Astrocyte (in vitro differentiated cells and primary cell): ENCODE measurements at regions not wholly inside any gene's neighbourhood (a gene's known extent, or its start where the extent isn't known, plus 50 kb on each side); places are given as distances from the start of the nearest gene placed in this dataset.

ENCODE experiments used
- EZH2 ChIP-seq: IDR thresholded peaks from 2 replicates; pipeline ENCODE4 v1.6.1; 2012; ENCODE audit warnings: mild to moderate bottlenecking, low read length, inconsistent platforms; ENCODE audit not compliant: insufficient read depth
- TF ChIP-seq, protein P1 (sequence below): IDR thresholded peaks from 2 replicates; pipeline ENCODE4 v1.5.1; 2011; ENCODE audit warnings: low read depth, mild to moderate bottlenecking, inconsistent platforms, low read length, moderate library complexity; ENCODE audit not compliant: insufficient read depth

DNA sequence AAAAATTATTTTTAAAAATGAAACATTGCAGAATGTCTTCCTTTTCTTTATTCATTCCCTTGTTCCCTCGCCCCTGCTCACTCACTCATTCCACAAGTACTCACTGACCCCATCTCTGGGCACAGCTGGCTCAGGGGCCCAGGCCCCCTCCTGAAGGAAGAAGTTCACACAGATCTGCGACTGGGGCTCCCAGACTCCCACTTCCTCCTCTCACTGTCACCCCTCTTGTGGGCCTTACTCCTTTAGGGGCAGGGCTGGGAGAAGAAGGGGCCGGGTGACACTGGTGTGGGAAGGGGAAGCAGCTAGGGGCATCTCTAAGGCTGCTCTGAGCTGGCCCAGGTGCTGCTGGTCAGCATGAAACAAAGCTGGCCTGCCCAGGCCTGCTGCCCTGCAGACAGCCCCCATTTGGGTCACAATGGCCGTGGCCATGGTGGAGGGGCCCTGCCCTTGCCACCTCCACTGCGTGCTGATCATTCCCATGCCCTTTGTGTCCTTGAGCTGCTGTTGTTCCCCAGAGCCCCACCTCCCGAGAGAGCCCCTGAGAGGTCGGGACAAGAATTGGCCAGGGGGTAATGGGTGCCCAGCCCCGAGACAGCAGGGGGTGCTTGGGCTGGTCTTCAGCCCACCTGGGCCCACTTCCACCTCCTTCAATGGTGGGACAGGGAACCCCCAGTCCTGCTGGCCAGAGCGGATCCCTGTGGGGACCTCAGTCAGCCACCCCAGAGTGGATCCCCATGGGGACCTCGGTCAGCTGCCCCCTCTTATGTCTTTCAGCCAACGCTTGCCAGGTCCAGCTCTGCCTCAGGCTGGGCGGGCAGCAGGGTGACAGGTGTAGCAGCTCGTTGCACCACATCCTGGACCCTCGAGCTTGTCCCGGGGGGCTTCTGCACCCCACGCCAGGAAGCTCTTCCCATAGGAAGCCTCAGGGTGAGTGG, 212.4 kb upstream of the C14orf180 start:
- TF ChIP-seq, protein P1, sequence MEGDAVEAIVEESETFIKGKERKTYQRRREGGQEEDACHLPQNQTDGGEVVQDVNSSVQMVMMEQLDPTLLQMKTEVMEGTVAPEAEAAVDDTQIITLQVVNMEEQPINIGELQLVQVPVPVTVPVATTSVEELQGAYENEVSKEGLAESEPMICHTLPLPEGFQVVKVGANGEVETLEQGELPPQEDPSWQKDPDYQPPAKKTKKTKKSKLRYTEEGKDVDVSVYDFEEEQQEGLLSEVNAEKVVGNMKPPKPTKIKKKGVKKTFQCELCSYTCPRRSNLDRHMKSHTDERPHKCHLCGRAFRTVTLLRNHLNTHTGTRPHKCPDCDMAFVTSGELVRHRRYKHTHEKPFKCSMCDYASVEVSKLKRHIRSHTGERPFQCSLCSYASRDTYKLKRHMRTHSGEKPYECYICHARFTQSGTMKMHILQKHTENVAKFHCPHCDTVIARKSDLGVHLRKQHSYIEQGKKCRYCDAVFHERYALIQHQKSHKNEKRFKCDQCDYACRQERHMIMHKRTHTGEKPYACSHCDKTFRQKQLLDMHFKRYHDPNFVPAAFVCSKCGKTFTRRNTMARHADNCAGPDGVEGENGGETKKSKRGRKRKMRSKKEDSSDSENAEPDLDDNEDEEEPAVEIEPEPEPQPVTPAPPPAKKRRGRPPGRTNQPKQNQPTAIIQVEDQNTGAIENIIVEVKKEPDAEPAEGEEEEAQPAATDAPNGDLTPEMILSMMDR = no peak
- no peak for TF ChIP-seq EZH2
